ENCODE measurements at regions not wholly inside any gene's neighbourhood (a gene's known extent, or its start where the extent isn't known, plus 50 kb on each side); places are given as distances from the start of the nearest gene placed in this dataset.
A peak's percentile ranks its signal among the peaks of the same experiment; 100 is the strongest.

DNA sequence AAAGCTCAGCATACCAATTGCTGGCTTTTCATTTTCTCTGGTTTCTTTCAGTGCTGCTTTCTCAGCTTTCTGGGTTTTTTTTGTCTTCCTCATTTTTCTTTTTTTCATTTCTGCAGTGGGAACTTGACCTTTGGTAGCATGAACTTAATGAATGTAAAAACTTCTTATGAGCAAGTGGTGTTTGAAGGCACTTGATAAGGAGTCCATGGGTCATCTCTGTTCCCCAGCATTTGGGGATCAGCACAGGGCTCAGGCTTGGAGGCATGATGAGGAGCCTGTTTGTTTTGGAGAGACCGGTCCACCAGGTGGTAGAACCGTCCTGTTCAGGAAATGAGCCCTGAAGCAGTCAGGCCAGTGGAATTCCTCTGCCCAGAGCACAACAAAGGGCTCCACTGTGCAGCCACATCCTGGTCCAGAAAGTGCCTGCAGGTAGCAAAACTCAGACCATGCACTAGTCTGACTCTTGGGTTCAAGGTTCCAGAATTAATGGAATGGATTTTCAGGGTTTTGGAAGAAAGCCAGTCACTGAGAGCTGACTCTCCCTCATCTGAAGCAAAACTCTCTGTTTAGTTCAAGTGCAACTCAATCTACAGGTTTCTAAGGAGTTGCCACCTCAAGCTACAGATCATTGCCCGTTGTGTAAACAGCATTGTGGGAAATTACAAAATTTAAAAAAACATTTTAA lies 52.3 kb upstream of the ADGRF1 start (continued):
- TF ChIP-seq, protein P1, sequence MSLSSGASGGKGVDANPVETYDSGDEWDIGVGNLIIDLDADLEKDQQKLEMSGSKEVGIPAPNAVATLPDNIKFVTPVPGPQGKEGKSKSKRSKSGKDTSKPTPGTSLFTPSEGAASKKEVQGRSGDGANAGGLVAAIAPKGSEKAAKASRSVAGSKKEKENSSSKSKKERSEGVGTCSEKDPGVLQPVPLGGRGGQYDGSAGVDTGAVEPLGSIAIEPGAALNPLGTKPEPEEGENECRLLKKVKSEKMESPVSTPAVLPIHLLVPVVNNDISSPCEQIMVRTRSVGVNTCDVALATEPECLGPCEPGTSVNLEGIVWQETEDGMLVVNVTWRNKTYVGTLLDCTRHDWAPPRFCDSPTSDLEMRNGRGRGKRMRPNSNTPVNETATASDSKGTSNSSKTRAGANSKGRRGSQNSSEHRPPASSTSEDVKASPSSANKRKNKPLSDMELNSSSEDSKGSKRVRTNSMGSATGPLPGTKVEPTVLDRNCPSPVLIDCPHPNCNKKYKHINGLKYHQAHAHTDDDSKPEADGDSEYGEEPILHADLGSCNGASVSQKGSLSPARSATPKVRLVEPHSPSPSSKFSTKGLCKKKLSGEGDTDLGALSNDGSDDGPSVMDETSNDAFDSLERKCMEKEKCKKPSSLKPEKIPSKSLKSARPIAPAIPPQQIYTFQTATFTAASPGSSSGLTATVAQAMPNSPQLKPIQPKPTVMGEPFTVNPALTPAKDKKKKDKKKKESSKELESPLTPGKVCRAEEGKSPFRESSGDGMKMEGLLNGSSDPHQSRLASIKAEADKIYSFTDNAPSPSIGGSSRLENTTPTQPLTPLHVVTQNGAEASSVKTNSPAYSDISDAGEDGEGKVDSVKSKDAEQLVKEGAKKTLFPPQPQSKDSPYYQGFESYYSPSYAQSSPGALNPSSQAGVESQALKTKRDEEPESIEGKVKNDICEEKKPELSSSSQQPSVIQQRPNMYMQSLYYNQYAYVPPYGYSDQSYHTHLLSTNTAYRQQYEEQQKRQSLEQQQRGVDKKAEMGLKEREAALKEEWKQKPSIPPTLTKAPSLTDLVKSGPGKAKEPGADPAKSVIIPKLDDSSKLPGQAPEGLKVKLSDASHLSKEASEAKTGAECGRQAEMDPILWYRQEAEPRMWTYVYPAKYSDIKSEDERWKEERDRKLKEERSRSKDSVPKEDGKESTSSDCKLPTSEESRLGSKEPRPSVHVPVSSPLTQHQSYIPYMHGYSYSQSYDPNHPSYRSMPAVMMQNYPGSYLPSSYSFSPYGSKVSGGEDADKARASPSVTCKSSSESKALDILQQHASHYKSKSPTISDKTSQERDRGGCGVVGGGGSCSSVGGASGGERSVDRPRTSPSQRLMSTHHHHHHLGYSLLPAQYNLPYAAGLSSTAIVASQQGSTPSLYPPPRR (CRISPR knock-in tag; IDR thresholded peaks at IDR 0.05; ENCODE audit: borderline replicate concordance) = peak; percentile 89; the same call in 1 of the 2 replicates
- TF ChIP-seq ZNF652 (CRISPR knock-in tag; IDR thresholded peaks at IDR 0.05; ENCODE audit: borderline replicate concordance, low read depth) (no peak; the same call in 1 of the 2 replicates), KDM6A (CRISPR knock-in tag; IDR thresholded peaks at IDR 0.05; ENCODE audit: low read depth) (0 out of 2 replicates have a peak, but pooled peaks have one; percentile 45), MIER2 (CRISPR knock-in tag; IDR thresholded peaks at IDR 0.05) (peak; percentile 65), HOXA5 (CRISPR knock-in tag; IDR thresholded peaks at IDR 0.05) (peak; percentile 35; the same call in 1 of the 2 replicates), ZNF761 (CRISPR knock-in tag; conservative IDR thresholded peaks at IDR 0.05) (0 out of 2 replicates have a peak, but pooled peaks have one; percentile 81), MTA1 (CRISPR knock-in tag; IDR thresholded peaks at IDR 0.05; ENCODE audit: borderline replicate concordance) (0 out of 2 replicates have a peak, but pooled peaks have one; percentile 61), ZFP36L1 (CRISPR knock-in tag; IDR thresholded peaks at IDR 0.05) (peak; percentile 57; the same call in 1 of the 2 replicates), DMAP1 (CRISPR knock-in tag; IDR thresholded peaks at IDR 0.05) (peak; percentile 42), SATB2 (CRISPR knock-in tag; IDR thresholded peaks at IDR 0.05) (no peak), ZNF567 (CRISPR knock-in tag; IDR thresholded peaks at IDR 0.05; ENCODE audit: borderline replicate concordance) (peak; percentile 7; the same call in 1 of the 2 replicates), NKX3-1 (CRISPR knock-in tag; IDR thresholded peaks at IDR 0.05) (peak; percentile 81; the same call in 1 of the 2 replicates), SIX4 (CRISPR knock-in tag; IDR thresholded peaks at IDR 0.05) (peak; percentile 77), MED8 (CRISPR knock-in tag; IDR thresholded peaks at IDR 0.05; ENCODE audit: insufficient replicate concordance) (peak; percentile 28)
- TF ChIP-seq, protein P2, sequence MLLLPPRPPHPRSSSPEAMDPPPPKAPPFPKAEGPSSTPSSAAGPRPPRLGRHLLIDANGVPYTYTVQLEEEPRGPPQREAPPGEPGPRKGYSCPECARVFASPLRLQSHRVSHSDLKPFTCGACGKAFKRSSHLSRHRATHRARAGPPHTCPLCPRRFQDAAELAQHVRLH (CRISPR knock-in tag; IDR thresholded peaks at IDR 0.05; ENCODE audit: borderline replicate concordance, low read depth) = peak; percentile 95; the same call in 1 of the 2 replicates
- TF ChIP-seq, protein P3, sequence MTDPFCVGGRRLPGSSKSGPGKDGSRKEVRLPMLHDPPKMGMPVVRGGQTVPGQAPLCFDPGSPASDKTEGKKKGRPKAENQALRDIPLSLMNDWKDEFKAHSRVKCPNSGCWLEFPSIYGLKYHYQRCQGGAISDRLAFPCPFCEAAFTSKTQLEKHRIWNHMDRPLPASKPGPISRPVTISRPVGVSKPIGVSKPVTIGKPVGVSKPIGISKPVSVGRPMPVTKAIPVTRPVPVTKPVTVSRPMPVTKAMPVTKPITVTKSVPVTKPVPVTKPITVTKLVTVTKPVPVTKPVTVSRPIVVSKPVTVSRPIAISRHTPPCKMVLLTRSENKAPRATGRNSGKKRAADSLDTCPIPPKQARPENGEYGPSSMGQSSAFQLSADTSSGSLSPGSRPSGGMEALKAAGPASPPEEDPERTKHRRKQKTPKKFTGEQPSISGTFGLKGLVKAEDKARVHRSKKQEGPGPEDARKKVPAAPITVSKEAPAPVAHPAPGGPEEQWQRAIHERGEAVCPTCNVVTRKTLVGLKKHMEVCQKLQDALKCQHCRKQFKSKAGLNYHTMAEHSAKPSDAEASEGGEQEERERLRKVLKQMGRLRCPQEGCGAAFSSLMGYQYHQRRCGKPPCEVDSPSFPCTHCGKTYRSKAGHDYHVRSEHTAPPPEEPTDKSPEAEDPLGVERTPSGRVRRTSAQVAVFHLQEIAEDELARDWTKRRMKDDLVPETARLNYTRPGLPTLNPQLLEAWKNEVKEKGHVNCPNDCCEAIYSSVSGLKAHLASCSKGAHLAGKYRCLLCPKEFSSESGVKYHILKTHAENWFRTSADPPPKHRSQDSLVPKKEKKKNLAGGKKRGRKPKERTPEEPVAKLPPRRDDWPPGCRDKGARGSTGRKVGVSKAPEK (CRISPR knock-in tag; IDR thresholded peaks at IDR 0.05; ENCODE audit: borderline replicate concordance) = peak; percentile 78; the same call in 1 of the 2 replicates
- TF ChIP-seq, protein P4, sequence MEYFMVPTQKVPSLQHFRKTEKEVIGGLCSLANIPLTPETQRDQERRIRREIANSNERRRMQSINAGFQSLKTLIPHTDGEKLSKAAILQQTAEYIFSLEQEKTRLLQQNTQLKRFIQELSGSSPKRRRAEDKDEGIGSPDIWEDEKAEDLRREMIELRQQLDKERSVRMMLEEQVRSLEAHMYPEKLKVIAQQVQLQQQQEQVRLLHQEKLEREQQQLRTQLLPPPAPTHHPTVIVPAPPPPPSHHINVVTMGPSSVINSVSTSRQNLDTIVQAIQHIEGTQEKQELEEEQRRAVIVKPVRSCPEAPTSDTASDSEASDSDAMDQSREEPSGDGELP (IDR thresholded peaks at IDR 0.05; ENCODE audit: borderline replicate concordance, low read depth) = peak; percentile 93
